Naive thymus-derived CD8-positive, alpha-beta T cell (primary cell): ENCODE measurements at regions not wholly inside any gene's neighbourhood (a gene's known extent, or its start where the extent isn't known, plus 50 kb on each side); places are given as distances from the start of the nearest gene placed in this dataset.

Experiments used
- ATAC-seq, 2 donors: fragments of 150-1000 bp; cut with Tn5 transposase in 1 of 2; sonication (Bioruptor Pico), chemical (Tn5 transposase) in 1 of 2; 1 replicate in 1 of 2; 2 replicates in 1 of 2; pipeline ENCODE4 v1.10.0; 2021; ENCODE audit warnings: mild to moderate bottlenecking in 2 of 2, moderate library complexity in 2 of 2
- POLR2A ChIA-PET: fragments of 350-600 bp; sonication (Branson Sonifier 250); formaldehyde crosslinking; loops from one replicate; lab custom pipeline; 2021; ENCODE audit warnings: antibody characterized with exemption; lab: Charles Lee
- DNase-seq, 10 donors: peaks; one replicate each; pipeline versions ENCODE4 v3.0.0 to v3.0.0-alpha.2; 2020 to 2022
- H3K27ac Mint-ChIP-seq, 10 donors: one replicate each; pipeline ENCODE4 v1.8.0; 2020 to 2022; ENCODE audit warnings: mild to moderate bottlenecking in 10 of 10, mixed read lengths in 10 of 10, moderate library complexity in 4 of 10, inconsistent platforms in 1 of 10
- H3K27me3 Mint-ChIP-seq, 5 donors: one replicate each; pipeline ENCODE4 v1.8.0; 2021 to 2022; ENCODE audit warnings: mixed read lengths in 5 of 5
- H3K36me3 Mint-ChIP-seq, 3 donors: one replicate each; pipeline ENCODE4 v1.8.0; 2020 to 2022; ENCODE audit warnings: mixed read lengths in 3 of 3, mild to moderate bottlenecking in 2 of 3, inconsistent platforms in 1 of 3
- H3K4me1 Mint-ChIP-seq, 4 donors: one replicate each; pipeline ENCODE4 v1.8.0; 2021 to 2022; ENCODE audit warnings: mixed read lengths in 4 of 4
- H3K4me3 Mint-ChIP-seq, 10 donors: one replicate each; pipeline ENCODE4 v1.8.0; 2020 to 2022; ENCODE audit warnings: mild to moderate bottlenecking in 10 of 10, mixed read lengths in 10 of 10, moderate library complexity in 6 of 10, inconsistent platforms in 1 of 10
- H3K9me3 Mint-ChIP-seq, 9 donors: one replicate each; pipeline ENCODE4 v1.8.0; 2020 to 2022; ENCODE audit warnings: mixed read lengths in 9 of 9, mild to moderate bottlenecking in 3 of 9, inconsistent platforms in 1 of 9, moderate library complexity in 1 of 9

GRCh38 chr12:14272956-14273912 is 92.2 kb upstream of the ATF7IP start:
- H3K27me3 Mint-ChIP-seq, result no peaks in the 10 kb centered on the region
- H3K4me3 Mint-ChIP-seq, result peak overlapping the region in 1 of 10 donors; percentile 11
- H3K4me1 Mint-ChIP-seq, result peaks cover 14 to 40% (median 19%) of the 10 kb centered on the region in 4 donors
- POLR2A ChIA-PET, result interaction anchor here (0.6 to 1.0 kb wide), 3 partner anchors 15 to 1828 kb away, joined by 3 to 7 read pairs (median 4); no protein-coding TSS in a partner anchor
- H3K9me3 Mint-ChIP-seq, result peaks cover 4 to 26% (median 14%) of the 10 kb centered on the region in 9 donors
- peaks cover 0 to 17% (median 7%) of the 10 kb centered on the region in 3 donors for H3K36me3 Mint-ChIP-seq
- no peak for ATAC-seq
- H3K27ac Mint-ChIP-seq, result peak overlapping the region in 3 of 10 donors; percentile 43 to 77 (median 63)
- DNase-seq, result no peak

GRCh38 chr12:14273913-14274311 is 91.6 kb upstream of the ATF7IP start:
- Mint-ChIP-seq H3K36me3 (peaks cover 0 to 16% (median 7%) of the 10 kb centered on the region in 3 donors), H3K27ac (peak overlapping the region in 3 of 10 donors; percentile 27 to 63 (median 41)), H3K4me1 (peaks cover 12 to 46% (median 19%) of the 10 kb centered on the region in 4 donors), H3K4me3 (no peak overlapping the region), H3K27me3 (no peaks in the 10 kb centered on the region), H3K9me3 (peaks cover 4 to 26% (median 14%) of the 10 kb centered on the region in 9 donors)
- ATAC-seq (no peak), DNase-seq (no peak)
- POLR2A ChIA-PET, result interaction anchor here (1.0 kb wide), 1 partner anchor 16 kb away, joined by 7 read pairs; no protein-coding TSS in a partner anchor

- H3K4me1 Mint-ChIP-seq, result peaks cover 12 to 48% (median 19%) of the 10 kb centered on the region in 4 donors
- no peaks in the 10 kb centered on the region for H3K27me3 Mint-ChIP-seq
- peaks cover 0 to 12% (median 10%) of the 10 kb centered on the region in 3 donors for H3K36me3 Mint-ChIP-seq
- peaks cover 0 to 22% (median 13%) of the 10 kb centered on the region in 9 donors for H3K9me3 Mint-ChIP-seq
- ATAC-seq (no peak), DNase-seq (no peak)
- no peak overlapping the region for H3K27ac Mint-ChIP-seq
- POLR2A ChIA-PET, result no interaction called here
- H3K4me3 Mint-ChIP-seq, result no peak overlapping the region
Observed at GRCh38 chr12:14275111-14275510, 90.4 kb upstream of the ATF7IP start.

GRCh38 chr12:14275886-14276285 is 89.6 kb upstream of the ATF7IP start:
- POLR2A ChIA-PET, result interaction anchor here (0.6 kb wide), 1 partner anchor 9 kb away, joined by 3 read pairs; no protein-coding TSS in a partner anchor
- peak in 2 of 10 donors; percentile 23 to 37 for DNase-seq
- Mint-ChIP-seq H3K4me3 (peak overlapping the region in 1 of 10 donors; percentile 12), H3K4me1 (peaks cover 12 to 51% (median 19%) of the 10 kb centered on the region in 4 donors), H3K9me3 (peaks cover 0 to 17% (median 7%) of the 10 kb centered on the region in 9 donors), H3K27me3 (no peaks in the 10 kb centered on the region), H3K36me3 (peaks cover 0 to 9% (median 4%) of the 10 kb centered on the region in 3 donors), H3K27ac (peak overlapping the region in 2 of 10 donors; percentile 26 to 49)
- ATAC-seq, result peak in 1 of 2 donors; percentile 63

GRCh38 chr12:14278294-14278953 is 87.1 kb upstream of the ATF7IP start:
- DNase-seq (no peak), ATAC-seq (no peak)
- peaks cover 8 to 49% (median 13%) of the 10 kb centered on the region in 4 donors for H3K4me1 Mint-ChIP-seq
- POLR2A ChIA-PET, result interaction anchor here (1.0 kb wide), 1 partner anchor 21 kb away, joined by 3 read pairs; no protein-coding TSS in a partner anchor
- no peaks in the 10 kb centered on the region for H3K27me3 Mint-ChIP-seq
- no peak overlapping the region for H3K4me3 Mint-ChIP-seq
- H3K36me3 Mint-ChIP-seq, result peaks cover 0 to 4% (median 1%) of the 10 kb centered on the region in 3 donors
- peak overlapping the region in 1 of 10 donors; percentile 32 for H3K27ac Mint-ChIP-seq
- H3K9me3 Mint-ChIP-seq, result peaks cover 0 to 9% (median 4%) of the 10 kb centered on the region in 9 donors

- DNase-seq (no peak), ATAC-seq (no peak)
- Mint-ChIP-seq H3K27me3 (no peaks in the 10 kb centered on the region), H3K4me1 (peaks cover 4 to 53% (median 7%) of the 10 kb centered on the region in 4 donors), H3K36me3 (peaks cover 0 to 4% (median 1%) of the 10 kb centered on the region in 3 donors), H3K4me3 (no peak overlapping the region), H3K9me3 (peaks cover 0 to 9% (median 4%) of the 10 kb centered on the region in 9 donors), H3K27ac (no peak overlapping the region)
- POLR2A ChIA-PET, result interaction anchor here (0.7 kb wide), 1 partner anchor 14 kb away, joined by 4 read pairs; no protein-coding TSS in a partner anchor
Observed at GRCh38 chr12:14279845-14280244, 85.6 kb upstream of the ATF7IP start.

- DNase-seq, result no peak
- POLR2A ChIA-PET, result no interaction called here
- no peaks in the 10 kb centered on the region for H3K27me3 Mint-ChIP-seq
- no peak for ATAC-seq
- peak overlapping the region in 1 of 10 donors; percentile 0 for H3K27ac Mint-ChIP-seq
- H3K9me3 Mint-ChIP-seq, result peaks cover 0 to 9% (median 4%) of the 10 kb centered on the region in 9 donors
- H3K4me3 Mint-ChIP-seq, result no peak overlapping the region
- peaks cover under 1 to 42% (median 2%) of the 10 kb centered on the region in 4 donors for H3K4me1 Mint-ChIP-seq
- peaks cover 0 to 4% (median 1%) of the 10 kb centered on the region in 3 donors for H3K36me3 Mint-ChIP-seq
Observed at GRCh38 chr12:14280921-14281320, 84.6 kb upstream of the ATF7IP start.

GRCh38 chr12:14281539-14281938 is 83.9 kb upstream of the ATF7IP start:
- Mint-ChIP-seq H3K4me1 (peaks cover 0 to 41% (median 0%) of the 10 kb centered on the region in 4 donors), H3K4me3 (no peak overlapping the region), H3K27me3 (no peaks in the 10 kb centered on the region), H3K27ac (peak overlapping the region in 1 of 10 donors; percentile 19), H3K36me3 (peaks cover 0 to 4% (median 1%) of the 10 kb centered on the region in 3 donors), H3K9me3 (peaks cover 0 to 9% (median 4%) of the 10 kb centered on the region in 9 donors)
- no peak for DNase-seq
- POLR2A ChIA-PET, result interaction anchor here (0.5 kb wide), 1 partner anchor 81 kb away, joined by 3 read pairs; no protein-coding TSS in a partner anchor
- no peak for ATAC-seq

GRCh38 chr12:14283489-14284144 is 81.9 kb upstream of the ATF7IP start:
- Mint-ChIP-seq H3K9me3 (peaks cover 0 to 22% (median 4%) of the 10 kb centered on the region in 9 donors), H3K27ac (peak overlapping the region in 3 of 10 donors; percentile 1 to 84 (median 64)), H3K4me1 (peaks cover 0 to 30% (median 0%) of the 10 kb centered on the region in 4 donors), H3K4me3 (peak overlapping the region in 1 of 10 donors; percentile 4), H3K36me3 (peaks cover 0 to 4% (median 1%) of the 10 kb centered on the region in 3 donors), H3K27me3 (no peaks in the 10 kb centered on the region)
- POLR2A ChIA-PET, result interaction anchor here (1.0 kb wide), 1 partner anchor 26 kb away, joined by 5 read pairs; no protein-coding TSS in a partner anchor
- ATAC-seq, result no peak
- DNase-seq, result no peak

GRCh38 chr12:14284184-14284722 is 81.2 kb upstream of the ATF7IP start:
- Mint-ChIP-seq H3K9me3 (peaks cover 0 to 28% (median 8%) of the 10 kb centered on the region in 9 donors), H3K4me1 (peaks cover 0 to 27% (median 0%) of the 10 kb centered on the region in 4 donors), H3K4me3 (no peak overlapping the region), H3K36me3 (peaks cover 0 to 10% (median 6%) of the 10 kb centered on the region in 3 donors), H3K27ac (peak overlapping the region in 3 of 10 donors; percentile 61 to 84 (median 77)), H3K27me3 (no peaks in the 10 kb centered on the region)
- ATAC-seq (no peak), DNase-seq (no peak)
- POLR2A ChIA-PET, result interaction anchor here (1.0 kb wide), 1 partner anchor 27 kb away, joined by 5 read pairs; no protein-coding TSS in a partner anchor

GRCh38 chr12:14289601-14290000 is 75.9 kb upstream of the ATF7IP start:
- no peak overlapping the region for H3K4me3 Mint-ChIP-seq
- DNase-seq (no peak), ATAC-seq (no peak)
- no peak overlapping the region for H3K27ac Mint-ChIP-seq
- peaks cover 0 to 45% (median 16%) of the 10 kb centered on the region in 9 donors for H3K9me3 Mint-ChIP-seq
- H3K27me3 Mint-ChIP-seq, result no peaks in the 10 kb centered on the region
- peaks cover 0 to 14% (median 13%) of the 10 kb centered on the region in 3 donors for H3K36me3 Mint-ChIP-seq
- POLR2A ChIA-PET, result no interaction called here
- peaks cover 0 to 29% (median 5%) of the 10 kb centered on the region in 4 donors for H3K4me1 Mint-ChIP-seq
